SK-N-SH (cell line): ENCODE measurements at regions not wholly inside any gene's neighbourhood (a gene's known extent, or its start where the extent isn't known, plus 50 kb on each side); places are given as distances from the start of the nearest gene placed in this dataset.

ENCODE experiments used
- CTCF ChIP-seq: fragments of 200-600 bp; sonication (generic); IDR thresholded peaks from 2 replicates; pipeline ENCODE4 v1.6.1; 2017; ENCODE audit warnings: antibody characterized with exemption, mild to moderate bottlenecking, moderate library complexity
- FOXM1 ChIP-seq: IDR thresholded peaks from 2 replicates; pipeline ENCODE4 v1.4.0; 2012; ENCODE audit warnings: low read depth, mild to moderate bottlenecking
- PBX3 ChIP-seq: IDR thresholded peaks from 2 replicates; pipeline ENCODE4; 2012
- POLR2AphosphoS5 ChIP-seq: IDR thresholded peaks from 2 replicates; pipeline ENCODE4 v1.6.1; 2012; ENCODE audit warnings: low read depth, low read length
- REST ChIP-seq: IDR thresholded peaks from 2 replicates; pipeline ENCODE4 v1.6.1; 2012; ENCODE audit warnings: mild to moderate bottlenecking, low read depth, low read length, moderate library complexity
- RXRA ChIP-seq: IDR thresholded peaks from 2 replicates; pipeline ENCODE4 v1.4.0; 2012; ENCODE audit warnings: low read depth, mild to moderate bottlenecking, borderline replicate concordance
- SIN3A ChIP-seq: IDR thresholded peaks from 2 replicates; pipeline ENCODE4 v1.6.1; 2012; ENCODE audit warnings: low read depth, mild to moderate bottlenecking, low read length, moderate library complexity, borderline replicate concordance
- TAF1 ChIP-seq: IDR thresholded peaks from 2 replicates; pipeline ENCODE4 v1.6.1; 2012; ENCODE audit warnings: low read depth, mild to moderate bottlenecking, low read length, moderate library complexity, borderline replicate concordance

- TF ChIP-seq SIN3A (no peak), POLR2AphosphoS5 (no peak), RXRA (no peak), REST (no peak), TAF1 (no peak), CTCF (no peak), PBX3 (no peak), FOXM1 (no peak)
These were observed 267.4 kb downstream of the LNPK start for GRCh38 chr2:175734686-175735085.
